Sigmoid colon (tissue), 6 donors: ENCODE measurements at regions not wholly inside any gene's neighbourhood (a gene's known extent, or its start where the extent isn't known, plus 50 kb on each side); places are given as distances from the start of the nearest gene placed in this dataset.

Experiments used
- DNase-seq: peaks from one replicate; pipeline ENCODE4 v3.0.0-alpha.2; 2019
- H3K27ac ChIP-seq, 4 donors: fragments of 200-600 bp; sonication (generic); one replicate each; pipeline ENCODE4 v1.5.1; 2016 to 2019; ENCODE audit warnings: mild to moderate bottlenecking in 1 of 4
- H3K27me3 ChIP-seq, 3 donors: fragments of 200-600 bp; sonication (generic); one replicate each; pipeline ENCODE4 v1.5.1; 2019; ENCODE audit warnings: mild to moderate bottlenecking in 1 of 3
- H3K36me3 ChIP-seq, 4 donors: fragments of 200-600 bp; sonication (generic); one replicate each; pipeline ENCODE4 v1.5.1; 2016 to 2019
- H3K4me1 ChIP-seq, 4 donors: fragments of 200-600 bp; sonication (generic); one replicate each; pipeline ENCODE4 v1.5.1; 2017 to 2019
- H3K4me3 ChIP-seq, 4 donors: fragments of 200-600 bp; sonication (generic); one replicate each; pipeline ENCODE4 v1.5.1; 2017 to 2019; ENCODE audit warnings: mild to moderate bottlenecking in 2 of 4, moderate library complexity in 1 of 4
- H3K9me3 ChIP-seq, 4 donors: fragments of 200-600 bp in 3 of 4; sonication (generic) in 3 of 4; one replicate each; pipeline versions ENCODE4 v1.5.1 to v1.6.1; 2013 to 2019
- EP300 ChIP-seq, 4 donors: sonication (generic); formaldehyde crosslinking; IDR thresholded peaks; one replicate each; pipeline ENCODE4 v1.6.1; 2017; ENCODE audit warnings: antibody characterized with exemption in 4 of 4
- POLR2A ChIP-seq, 2 donors: fragments of 450-650 bp; IDR thresholded peaks; one replicate each; pipeline ENCODE4 v1.6.1; 2016; ENCODE audit warnings: antibody characterized with exemption in 2 of 2, mild to moderate bottlenecking in 2 of 2, moderate library complexity in 2 of 2
- POLR2AphosphoS5 ChIP-seq, 4 donors: sonication (generic); formaldehyde crosslinking; IDR thresholded peaks; one replicate each; pipeline ENCODE4 v1.6.1; 2017; ENCODE audit warnings: antibody characterized with exemption in 4 of 4
- WGBS, 2 donors: extraction: QIAGEN DNeasy Blood & Tissue Kit; methylation state at CpG; one replicate each; pipeline ENCODE4 v1.1.7; 2013; 5-methylcytosine and 5-hydroxymethylcytosine counted together
- intact Hi-C: fragments of 100-400 bp; cut with DNase I; formaldehyde crosslinking; loops from one replicate; pipeline ENCODE4 v1.15.1; 2023
- TF ChIP-seq, protein P1 (sequence below), 4 experiments: fragments of 450-650 bp in 3 of 4; fragments of 200-600 bp in 1 of 4; IDR thresholded peaks; one replicate each; pipeline ENCODE4 v1.5.1; 2016 to 2019; ENCODE audit warnings: antibody characterized with exemption in 4 of 4, mild to moderate bottlenecking in 3 of 4, moderate library complexity in 2 of 4
- donor health status: healthy with polysubstance abuse.
- donor health status: healthy.

DNA sequence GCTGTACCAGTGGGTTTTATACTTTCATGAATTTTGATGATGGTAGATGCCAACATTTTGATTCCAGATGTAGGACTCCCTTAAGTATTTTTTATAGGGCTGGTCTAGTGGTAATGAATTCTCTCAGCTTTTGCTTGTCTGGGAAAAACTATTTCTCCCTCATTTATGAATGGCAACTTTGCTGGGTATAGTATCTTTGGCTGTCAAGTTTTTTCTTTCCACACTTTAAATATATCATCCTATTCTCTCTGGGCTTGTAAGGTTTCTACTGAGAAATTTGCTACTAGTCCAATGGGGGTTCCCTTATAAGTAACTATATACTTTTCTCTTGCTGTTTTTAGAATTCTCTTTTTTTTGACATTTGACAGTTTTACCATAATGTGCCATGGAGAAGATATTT is 629.3 kb downstream of the NR2F1-AS1 start:
- Histone ChIP-seq H3K36me3 (no peaks in the 10 kb centered on the region), H3K27me3 (no peaks in the 10 kb centered on the region), H3K4me1 (no peaks in the 10 kb centered on the region), H3K9me3 (peaks cover 0 to 11% (median 0%) of the 10 kb centered on the region in 4 donors), H3K4me3 (no peak overlapping the region), H3K27ac (no peak overlapping the region)
- no peak for DNase-seq
- intact Hi-C loops = no loop called here
- TF ChIP-seq, protein P1, sequence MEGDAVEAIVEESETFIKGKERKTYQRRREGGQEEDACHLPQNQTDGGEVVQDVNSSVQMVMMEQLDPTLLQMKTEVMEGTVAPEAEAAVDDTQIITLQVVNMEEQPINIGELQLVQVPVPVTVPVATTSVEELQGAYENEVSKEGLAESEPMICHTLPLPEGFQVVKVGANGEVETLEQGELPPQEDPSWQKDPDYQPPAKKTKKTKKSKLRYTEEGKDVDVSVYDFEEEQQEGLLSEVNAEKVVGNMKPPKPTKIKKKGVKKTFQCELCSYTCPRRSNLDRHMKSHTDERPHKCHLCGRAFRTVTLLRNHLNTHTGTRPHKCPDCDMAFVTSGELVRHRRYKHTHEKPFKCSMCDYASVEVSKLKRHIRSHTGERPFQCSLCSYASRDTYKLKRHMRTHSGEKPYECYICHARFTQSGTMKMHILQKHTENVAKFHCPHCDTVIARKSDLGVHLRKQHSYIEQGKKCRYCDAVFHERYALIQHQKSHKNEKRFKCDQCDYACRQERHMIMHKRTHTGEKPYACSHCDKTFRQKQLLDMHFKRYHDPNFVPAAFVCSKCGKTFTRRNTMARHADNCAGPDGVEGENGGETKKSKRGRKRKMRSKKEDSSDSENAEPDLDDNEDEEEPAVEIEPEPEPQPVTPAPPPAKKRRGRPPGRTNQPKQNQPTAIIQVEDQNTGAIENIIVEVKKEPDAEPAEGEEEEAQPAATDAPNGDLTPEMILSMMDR (IDR thresholded peaks at IDR 0.05) = no peak
- TF ChIP-seq EP300 (IDR thresholded peaks at IDR 0.05) (no peak), POLR2AphosphoS5 (IDR thresholded peaks at IDR 0.05) (no peak), POLR2A (IDR thresholded peaks at IDR 0.05) (no peak)

DNA sequence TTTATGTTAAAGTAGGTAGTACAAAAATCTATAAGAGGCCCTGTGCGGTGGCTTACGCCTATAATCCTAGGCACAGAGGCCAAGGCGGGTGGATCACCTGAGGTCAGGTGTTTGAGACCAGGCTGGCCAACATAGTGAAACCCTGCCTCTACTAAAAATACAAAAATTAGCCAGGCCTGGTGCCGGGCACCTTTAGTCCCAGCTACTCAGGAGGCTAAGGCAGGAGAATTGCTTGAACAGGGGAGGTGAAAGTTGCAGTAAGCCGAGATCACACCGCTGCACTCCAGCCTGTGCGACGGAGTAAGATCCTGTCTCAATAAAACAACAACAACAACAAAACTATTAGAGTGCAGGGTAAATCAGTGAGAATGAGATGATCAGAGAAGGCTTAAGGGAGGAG is 634.5 kb downstream of the NR2F1-AS1 start:
- no peak overlapping the region for H3K4me3 ChIP-seq
- no peak overlapping the region for H3K27ac ChIP-seq
- no peak for DNase-seq
- TF ChIP-seq POLR2AphosphoS5 (IDR thresholded peaks at IDR 0.05) = no peak
- H3K27me3 ChIP-seq = no peaks in the 10 kb centered on the region
- 96 to 99% methylated on average over 8 of the region's 8 CpGs for WGBS, 2 donors
- peaks cover 0 to 4% (median 0%) of the 10 kb centered on the region in 4 donors for H3K9me3 ChIP-seq
- intact Hi-C loops = no loop called here
- H3K4me1 ChIP-seq = no peaks in the 10 kb centered on the region
- H3K36me3 ChIP-seq = no peaks in the 10 kb centered on the region

DNA sequence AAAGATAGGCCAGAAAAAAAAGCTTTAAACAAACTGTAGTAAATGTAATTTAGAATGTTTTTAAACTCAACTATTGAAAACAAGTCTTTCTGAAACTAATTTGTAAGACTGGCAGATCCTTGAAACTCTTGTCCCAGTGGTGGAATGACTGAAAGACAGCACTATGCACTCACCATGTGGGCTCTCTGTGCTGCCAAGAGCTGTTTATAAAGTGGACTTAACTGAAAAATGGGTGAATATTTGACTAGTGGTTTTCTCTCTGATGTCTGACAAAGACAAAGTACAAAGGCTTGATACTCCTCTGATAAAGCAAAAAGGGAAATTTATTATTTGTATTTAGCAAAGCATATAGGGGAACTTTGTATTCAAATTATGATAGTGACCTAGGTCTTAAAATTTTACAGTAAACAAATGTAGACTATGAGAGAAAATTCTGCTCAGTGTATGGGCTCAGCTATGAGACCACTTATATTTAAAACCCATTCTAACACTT is 635.4 kb downstream of the NR2F1-AS1 start:
- no peak overlapping the region for H3K4me3 ChIP-seq
- no peak overlapping the region for H3K27ac ChIP-seq
- peaks cover 0 to 1% (median 0%) of the 10 kb centered on the region in 4 donors for H3K9me3 ChIP-seq
- no peak for TF ChIP-seq EP300 (IDR thresholded peaks at IDR 0.05)
- TF ChIP-seq, protein P1 (IDR thresholded peaks at IDR 0.05) = no peak
- DNase-seq = no peak
- H3K36me3 ChIP-seq = no peaks in the 10 kb centered on the region
- H3K27me3 ChIP-seq = no peaks in the 10 kb centered on the region
- intact Hi-C loops = no loop called here
- H3K4me1 ChIP-seq = no peaks in the 10 kb centered on the region

DNA sequence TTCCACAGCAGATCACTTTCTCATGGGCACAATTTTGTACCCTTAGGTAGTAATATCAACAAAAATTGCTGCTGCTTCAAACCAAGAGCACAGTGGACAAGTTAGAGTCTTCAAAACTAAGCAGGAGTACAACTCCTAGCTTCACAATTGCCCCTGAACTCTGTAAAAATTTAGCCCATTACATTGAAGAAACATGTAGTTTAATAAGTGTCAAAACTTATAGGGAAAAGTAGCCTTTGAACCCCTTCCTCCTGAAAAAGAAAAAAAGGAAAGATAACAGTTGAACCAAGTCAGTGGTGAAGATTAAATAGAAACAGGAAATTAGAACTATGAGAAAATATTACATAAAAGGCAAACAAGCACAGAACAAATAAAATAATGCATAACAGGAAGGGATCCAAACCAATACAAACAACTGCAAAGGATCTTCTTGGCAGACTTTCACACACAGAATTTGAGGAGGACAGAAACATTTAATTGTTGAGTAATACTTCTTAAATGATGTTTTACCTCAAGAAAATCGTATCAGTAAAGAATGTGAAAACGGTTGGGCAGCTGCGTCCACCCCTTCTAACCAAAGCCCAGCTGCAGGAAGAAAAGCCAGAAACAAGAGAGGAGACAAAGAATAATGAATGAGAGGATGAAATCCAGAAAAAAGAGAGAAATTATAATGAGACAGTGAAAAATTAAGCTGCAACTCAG is 636.0 kb downstream of the NR2F1-AS1 start:
- no peak for TF ChIP-seq POLR2AphosphoS5 (IDR thresholded peaks at IDR 0.05)
- no peak for TF ChIP-seq POLR2A (IDR thresholded peaks at IDR 0.05)
- no peak for TF ChIP-seq EP300 (IDR thresholded peaks at IDR 0.05)
- TF ChIP-seq, protein P1 (IDR thresholded peaks at IDR 0.05) = no peak
- intact Hi-C loops = no loop called here
- WGBS, 2 donors = 40 to 52% methylated on average over 3 of the region's 3 CpGs
- Histone ChIP-seq H3K4me1 (no peaks in the 10 kb centered on the region), H3K27me3 (no peaks in the 10 kb centered on the region), H3K36me3 (no peaks in the 10 kb centered on the region), H3K27ac (no peak overlapping the region), H3K9me3 (no peaks in the 10 kb centered on the region), H3K4me3 (no peak overlapping the region)
- no peak for DNase-seq

DNA sequence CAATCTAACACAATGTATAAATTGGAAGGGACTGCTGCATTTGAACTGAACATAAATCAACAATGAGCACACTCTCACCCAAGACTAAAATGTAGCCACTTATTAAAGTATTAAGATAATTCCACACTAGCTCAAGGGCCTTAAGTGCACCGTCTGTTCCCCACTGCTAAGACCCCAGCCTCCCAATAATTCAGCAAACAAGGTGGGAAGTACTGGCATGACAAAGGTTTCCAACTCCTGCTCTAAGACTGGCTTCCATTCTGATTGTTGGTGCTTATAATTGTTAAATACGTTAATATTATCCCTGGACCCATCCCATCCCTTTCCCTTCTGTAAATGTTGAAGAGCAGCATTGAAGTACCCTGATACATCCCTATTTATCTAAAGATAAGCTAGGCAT is 636.7 kb downstream of the NR2F1-AS1 start:
- H3K36me3 ChIP-seq = no peaks in the 10 kb centered on the region
- intact Hi-C loops = no loop called here
- DNase-seq = no peak
- H3K9me3 ChIP-seq = no peaks in the 10 kb centered on the region
- no peaks in the 10 kb centered on the region for H3K27me3 ChIP-seq
- no peak overlapping the region for H3K4me3 ChIP-seq
- WGBS, 2 donors = 85 to 87% methylated on average over 2 of the region's 2 CpGs
- H3K4me1 ChIP-seq = no peaks in the 10 kb centered on the region
- TF ChIP-seq POLR2AphosphoS5 (IDR thresholded peaks at IDR 0.05) (no peak), EP300 (IDR thresholded peaks at IDR 0.05) (no peak), POLR2A (IDR thresholded peaks at IDR 0.05) (no peak)
- TF ChIP-seq, protein P1 (IDR thresholded peaks at IDR 0.05) = no peak
- no peak overlapping the region for H3K27ac ChIP-seq
